GM21423 (cell line): ENCODE measurements at regions not wholly inside any gene's neighbourhood (a gene's known extent, or its start where the extent isn't known, plus 50 kb on each side); places are given as distances from the start of the nearest gene placed in this dataset.
A peak's percentile ranks its signal among the peaks of the same experiment; 100 is the strongest.

Experiments used
- ATAC-seq: cut with Tn5 transposase; IDR thresholded peaks from one replicate; pipeline ENCODE4 v1.9.1; 2021; ENCODE audit warnings: mild to moderate bottlenecking, moderate library complexity; ENCODE audit not compliant: unreplicated experiment

GRCh38 chr10:61356354-61356753, 96.8 kb downstream of the TMEM26 start:
- ATAC-seq, result no peak

DNA sequence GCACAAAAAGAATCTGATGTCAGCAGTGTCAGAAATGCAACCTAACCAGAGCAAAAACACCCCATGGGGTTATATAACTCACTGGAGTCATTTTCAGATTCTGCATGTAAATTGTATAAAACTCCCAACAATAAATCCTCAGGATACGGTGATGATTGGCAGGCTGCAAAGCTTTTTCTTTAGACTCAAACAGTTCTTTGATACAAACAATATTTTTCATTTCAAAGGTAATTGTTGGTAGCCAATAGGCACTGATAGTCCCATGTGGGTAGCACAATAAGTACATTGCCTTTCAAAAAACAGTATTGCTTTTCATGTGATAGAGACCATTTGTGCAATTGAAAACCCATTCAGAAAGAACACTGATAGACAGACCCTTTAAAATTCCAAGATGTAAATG, 98.0 kb downstream of the TMEM26 start:
- ATAC-seq, result no peak

DNA sequence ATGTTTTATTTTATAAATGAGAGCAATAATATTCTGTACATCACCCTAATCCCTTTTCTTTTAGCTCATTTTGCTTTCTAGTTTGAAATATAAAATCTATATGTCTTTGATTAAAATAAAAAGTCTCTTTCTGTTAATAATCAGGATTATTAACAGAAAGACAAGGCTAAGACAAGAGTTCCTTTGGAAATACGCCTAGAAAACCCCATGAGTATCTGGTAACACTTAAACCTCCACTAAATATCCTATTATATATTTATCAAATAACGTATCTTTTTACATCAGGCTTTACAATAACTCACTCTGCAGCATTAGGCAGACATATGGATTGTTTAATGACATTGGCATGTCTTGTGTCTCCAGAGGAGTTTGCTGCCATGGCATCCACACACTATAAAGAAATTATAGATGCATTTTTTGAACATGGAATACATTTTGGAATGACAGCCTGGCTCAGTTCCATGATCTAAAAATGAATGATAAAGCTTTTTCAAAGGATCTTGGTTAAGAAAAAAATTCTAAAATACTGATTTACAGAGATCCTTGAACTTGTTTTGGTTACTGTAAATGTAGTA, 98.7 kb downstream of the TMEM26 start:
- no peak for ATAC-seq

DNA sequence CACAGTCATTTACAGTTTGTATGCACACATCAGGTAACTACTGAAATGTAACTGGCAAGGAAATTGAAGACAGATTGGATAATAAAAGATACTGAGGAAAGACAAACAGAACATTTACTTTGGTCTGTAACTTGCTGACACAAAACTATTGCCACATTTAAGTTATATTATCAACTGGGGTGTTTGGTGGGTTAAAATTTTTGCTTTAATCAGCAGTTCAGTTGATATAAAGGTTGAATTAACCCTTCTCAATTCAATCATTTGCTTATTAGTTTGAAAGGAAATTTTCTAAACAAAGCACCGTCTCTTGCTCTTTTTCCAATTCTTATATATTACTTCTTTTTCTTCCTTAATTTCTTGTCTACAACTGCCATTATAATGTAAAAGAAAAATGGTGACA, 102.4 kb downstream of the TMEM26 start:
- no peak for ATAC-seq

- no peak for ATAC-seq
Observed at GRCh38 chr10:61350068-61350467, 103.1 kb downstream of the TMEM26 start.

- ATAC-seq, result no peak
Observed at GRCh38 chr10:61346796-61347413, 106.3 kb downstream of the TMEM26 start.

- no peak for ATAC-seq
Observed at GRCh38 chr10:61343796-61344195, 109.4 kb downstream of the TMEM26 start.

- ATAC-seq, result no peak
Observed at GRCh38 chr10:61342858-61343572, 110.2 kb downstream of the TMEM26 start.

DNA sequence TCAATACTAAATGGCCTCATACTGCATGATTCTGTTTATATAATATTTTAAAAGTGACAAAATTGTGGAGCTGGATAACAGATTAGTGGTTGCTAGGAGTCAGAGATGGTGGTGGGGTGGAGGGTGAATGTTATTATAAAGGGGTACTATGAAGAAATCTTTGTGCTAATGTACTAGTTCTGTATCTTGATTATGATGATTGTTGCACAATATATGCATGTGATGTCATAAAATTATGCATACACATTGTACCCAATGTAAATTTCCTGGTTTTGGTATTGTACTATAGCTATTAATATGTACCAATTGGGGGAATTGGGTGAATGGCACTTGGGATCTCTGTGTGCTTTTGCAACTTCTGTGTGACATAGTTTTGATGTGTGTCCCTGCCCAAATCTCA, 112.2 kb downstream of the TMEM26 start:
- no peak for ATAC-seq

- ATAC-seq, result no peak
Observed at GRCh38 chr10:61338146-61338545, 115.0 kb downstream of the TMEM26 start.

DNA sequence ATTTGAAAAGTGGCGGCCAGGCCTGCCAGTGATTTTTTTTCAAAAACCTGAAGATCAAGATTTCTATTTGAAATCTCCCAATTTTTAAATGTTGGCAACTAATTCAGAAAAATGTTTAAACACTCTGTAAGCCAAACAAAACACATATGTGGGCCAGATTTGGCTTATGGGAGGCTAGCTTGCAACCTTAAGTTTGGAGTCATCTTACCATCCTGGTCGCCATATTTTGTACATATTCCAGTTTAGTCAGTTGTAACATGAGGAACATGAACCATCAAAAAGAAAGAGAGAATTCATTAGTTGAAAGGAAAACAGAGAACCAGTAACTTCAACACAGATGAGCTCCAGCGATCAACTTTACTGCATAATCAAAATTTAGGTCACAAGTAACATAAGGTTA, 115.4 kb downstream of the TMEM26 start:
- ATAC-seq, result no peak

DNA sequence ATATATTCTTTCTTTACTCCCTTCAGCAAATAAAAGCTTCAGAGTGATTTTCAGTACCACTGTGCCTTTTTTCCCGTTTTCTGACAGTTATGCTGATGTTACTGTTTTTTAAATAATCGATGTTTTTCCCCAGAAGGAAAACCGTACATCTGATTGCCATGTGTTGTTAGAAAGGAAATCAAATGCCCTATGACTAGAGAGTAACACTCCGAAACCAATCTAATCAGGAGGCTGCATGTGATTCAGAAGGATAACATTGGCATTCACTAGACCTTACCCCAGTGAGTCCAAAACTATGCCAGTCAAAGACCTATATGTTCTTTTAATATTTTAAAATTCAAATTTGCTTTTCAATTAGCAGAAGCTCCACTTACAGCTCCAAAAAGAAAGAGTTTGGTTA, 116.3 kb downstream of the TMEM26 start:
- ATAC-seq, result no peak

DNA sequence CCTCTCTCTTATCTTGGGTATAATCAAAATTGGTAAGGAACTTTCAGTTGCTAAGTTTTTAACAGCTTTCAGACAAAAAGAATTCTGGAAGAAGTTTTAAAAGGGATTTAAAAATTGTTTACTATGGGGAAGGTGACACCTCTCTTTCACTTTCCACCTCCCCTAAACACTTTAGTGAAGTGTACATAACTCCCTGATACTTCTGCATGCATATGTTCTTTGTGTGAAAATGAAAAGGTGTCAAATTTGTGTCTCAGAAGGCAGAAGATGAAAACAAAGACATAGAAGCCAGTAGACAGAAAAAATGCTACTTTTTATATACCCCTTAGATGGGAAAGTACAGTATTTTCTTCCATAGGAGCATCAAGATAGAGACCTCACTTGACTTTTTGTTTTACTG, 117.8 kb downstream of the TMEM26 start:
- ATAC-seq, result no peak

- no peak for ATAC-seq
Observed at GRCh38 chr10:61332581-61332980, 120.6 kb downstream of the TMEM26 start.

GRCh38 chr10:61330669-61331068, 122.5 kb downstream of the TMEM26 start:
- no peak for ATAC-seq

DNA sequence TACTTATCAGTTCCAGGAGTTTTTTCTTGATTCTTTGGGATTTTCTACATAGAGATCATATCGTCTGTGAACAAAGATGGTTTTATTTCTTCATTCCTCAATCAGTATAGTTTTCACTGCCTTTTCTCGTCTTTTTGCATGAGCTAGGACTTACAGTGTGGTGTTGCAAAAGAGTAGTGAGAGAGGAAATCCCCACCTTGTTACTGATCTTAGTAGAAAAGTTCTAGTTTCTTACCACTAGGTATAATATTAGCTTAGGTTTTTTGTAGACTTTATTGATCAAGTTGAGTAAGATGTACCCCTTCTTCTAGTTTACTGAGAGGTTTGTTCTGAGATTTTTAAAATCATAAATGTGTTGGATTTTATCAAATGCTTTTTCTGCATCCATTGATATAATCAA, 123.3 kb downstream of the TMEM26 start:
- ATAC-seq, result peak; percentile 71

GRCh38 chr10:61325223-61325960, 127.8 kb downstream of the TMEM26 start:
- no peak for ATAC-seq

DNA sequence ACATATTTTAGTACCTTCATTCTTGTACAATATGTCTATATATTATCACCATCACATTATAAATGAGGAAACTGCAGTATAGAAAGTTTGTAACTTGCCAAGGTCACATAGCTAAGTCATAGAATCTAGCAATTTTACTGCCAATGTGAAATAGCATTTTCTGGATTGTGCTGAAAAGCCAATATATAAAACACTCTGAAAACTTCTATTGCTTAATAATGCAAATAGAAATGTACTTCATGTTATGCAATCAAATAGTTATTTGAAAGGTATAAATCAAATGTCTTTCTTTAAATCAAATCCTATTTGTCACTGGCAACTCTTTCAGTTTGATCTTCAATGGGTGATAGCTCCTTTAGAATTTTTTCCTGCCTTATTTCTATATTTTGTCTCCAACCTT, 129.5 kb downstream of the TMEM26 start:
- ATAC-seq, result no peak

- ATAC-seq, result no peak
Observed at GRCh38 chr10:61321041-61321857, 131.9 kb downstream of the TMEM26 start.

- ATAC-seq, result no peak
Observed at GRCh38 chr10:61320257-61320587, 133.0 kb downstream of the TMEM26 start.
